HG03097 (cell line): ENCODE measurements at regions not wholly inside any gene's neighbourhood (a gene's known extent, or its start where the extent isn't known, plus 50 kb on each side); places are given as distances from the start of the nearest gene placed in this dataset.
"Not testable (repeated sequence)": the region's sequence is repeated elsewhere in the genome, so short reads cannot be mapped to it uniquely, and the experiment has no call there.

Experiments used
- ATAC-seq: cut with Tn5 transposase; IDR thresholded peaks from one replicate; pipeline ENCODE4 v1.9.1; 2021; ENCODE audit not compliant: unreplicated experiment, low FRiP score

GRCh38 chr6:92671462-92671861, 747.9 kb downstream of the EPHA7 start:
- not testable (repeated sequence) for ATAC-seq

DNA sequence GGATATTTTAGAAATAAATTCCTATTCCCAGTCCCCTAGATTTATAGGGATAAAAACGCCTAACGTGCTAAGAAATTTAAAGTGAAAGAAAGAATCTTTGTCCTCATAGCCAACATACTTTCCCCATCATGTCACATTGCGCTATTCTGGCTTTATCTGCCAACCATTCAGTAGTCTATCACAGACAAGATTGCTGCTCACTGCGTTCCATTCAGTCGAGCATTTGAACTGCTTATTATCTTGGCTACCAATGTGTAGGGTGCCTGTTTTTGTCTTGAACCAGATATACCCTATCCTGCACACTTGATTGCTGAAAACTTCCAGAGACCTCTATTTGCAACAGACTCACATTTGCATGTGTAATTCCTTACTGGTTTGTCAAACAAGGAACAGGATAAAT, 751.5 kb downstream of the EPHA7 start:
- ATAC-seq: no peak

DNA sequence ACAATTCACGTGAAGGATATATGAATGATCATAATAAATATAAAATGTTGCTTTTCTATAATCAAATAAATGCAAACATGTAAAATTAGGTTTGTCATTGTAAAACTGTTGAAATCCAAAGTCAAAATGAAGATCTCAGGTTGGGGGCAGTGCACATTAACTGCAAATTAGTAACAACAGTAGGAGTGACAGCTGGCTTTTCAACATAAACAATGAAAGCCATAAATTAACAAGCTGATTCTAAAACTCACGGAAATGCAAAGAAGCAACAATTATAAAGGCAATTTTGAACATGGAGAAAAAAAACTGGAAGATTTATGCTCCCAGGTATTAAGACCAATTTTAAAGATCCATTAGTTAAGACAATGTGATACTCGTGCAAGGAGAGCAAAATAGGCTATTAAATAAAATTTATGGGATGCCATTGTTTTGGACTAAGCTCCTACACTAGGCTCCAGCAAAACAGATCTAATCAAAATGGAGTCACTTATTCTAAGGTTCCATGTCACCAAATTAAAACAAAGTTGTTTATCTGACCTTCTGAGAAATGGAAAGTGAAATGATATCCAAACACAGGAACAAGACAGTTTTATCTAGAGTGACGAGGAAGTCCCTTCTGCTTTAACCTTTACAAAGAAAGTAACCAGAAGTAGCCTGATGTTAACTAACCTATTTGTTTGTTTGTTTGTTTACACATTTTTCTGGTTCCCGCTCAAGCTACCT, 770.8 kb downstream of the EPHA7 start:
- ATAC-seq: no peak

DNA sequence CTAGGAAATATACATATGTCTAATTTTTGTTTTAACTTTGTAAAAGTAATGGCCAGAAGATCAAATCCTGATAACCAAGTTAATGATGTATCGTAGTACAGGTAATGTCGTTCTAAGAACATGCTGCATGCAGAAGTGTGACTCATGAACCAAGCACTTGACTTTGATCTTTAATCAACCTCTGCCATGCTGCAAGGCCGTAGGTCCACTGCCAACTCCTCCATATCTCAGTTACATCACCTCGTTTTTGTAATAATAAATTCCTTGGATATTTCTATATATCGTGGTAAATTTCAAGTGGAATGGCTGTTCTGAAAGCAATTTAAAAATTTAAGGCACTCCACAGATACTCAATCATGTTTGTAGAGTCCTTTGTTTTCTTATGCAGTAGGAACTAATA, 771.7 kb downstream of the EPHA7 start:
- no peak for ATAC-seq

DNA sequence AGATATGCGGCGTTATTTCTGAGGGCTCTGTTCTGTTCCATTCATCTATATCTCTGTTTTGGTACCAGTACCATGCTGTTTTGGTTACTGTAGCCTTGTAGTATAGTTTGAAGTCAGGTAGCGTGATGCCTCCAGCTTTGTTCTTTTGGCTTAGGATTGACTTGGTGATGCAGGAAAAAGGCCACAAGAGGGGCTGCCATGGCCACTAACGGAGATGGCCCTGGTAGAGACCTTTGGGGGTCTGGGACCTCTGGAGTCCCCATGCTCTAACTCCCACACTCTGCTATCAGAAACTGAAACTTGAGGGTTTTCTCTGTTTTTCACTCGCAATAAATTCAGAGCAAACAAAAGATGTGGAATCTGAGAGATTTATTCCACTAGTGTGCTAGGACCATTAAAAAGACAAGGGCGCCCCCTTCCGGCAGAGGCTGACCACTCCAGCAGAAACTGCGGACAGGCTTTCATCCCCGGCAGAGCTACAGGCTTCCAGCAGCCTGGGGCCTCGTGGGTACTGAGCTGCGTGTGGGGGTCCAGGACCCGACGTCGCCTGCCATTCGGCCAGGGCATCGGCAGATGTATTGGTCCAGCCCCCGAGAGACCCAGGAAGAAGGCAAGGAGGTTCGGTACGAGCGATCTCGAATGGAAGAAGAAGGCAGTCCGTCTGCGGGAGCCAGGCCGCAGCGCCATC, 775.1 kb downstream of the EPHA7 start:
- ATAC-seq: not testable (repeated sequence)

DNA sequence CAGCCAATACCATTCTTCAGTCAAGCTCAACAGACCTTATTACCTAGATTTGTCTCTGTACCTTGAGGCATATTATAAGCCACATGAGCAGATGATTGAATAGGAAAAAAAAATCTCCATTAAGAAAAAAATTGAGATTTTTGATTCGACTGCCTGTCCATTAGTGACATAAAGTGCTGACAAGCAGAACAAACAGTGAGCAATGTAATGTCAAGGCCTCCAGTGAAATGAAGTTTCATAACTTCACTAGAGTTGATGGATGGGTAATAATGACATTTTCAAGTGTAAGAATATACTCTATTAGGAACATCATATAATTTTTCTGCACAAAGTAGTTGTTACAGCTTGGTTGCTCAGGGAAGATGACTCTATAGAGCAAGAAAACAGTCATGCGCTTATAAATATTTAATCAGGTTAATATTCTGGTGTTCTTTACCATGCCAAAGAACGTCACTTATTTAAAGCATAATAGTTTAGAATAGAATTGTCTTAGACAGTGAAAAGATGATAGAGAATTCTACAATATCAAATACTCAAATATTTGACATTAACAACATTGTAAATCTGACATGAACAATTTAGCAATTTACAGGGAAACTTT, 783.7 kb downstream of the EPHA7 start:
- ATAC-seq: no peak

- ATAC-seq: no peak
Measured at GRCh38 chr6:92634561-92634960, 784.8 kb downstream of the EPHA7 start.

GRCh38 chr6:92623431-92623830, 795.9 kb downstream of the EPHA7 start:
- no peak for ATAC-seq

GRCh38 chr6:92617721-92618120, 801.6 kb downstream of the EPHA7 start:
- no peak for ATAC-seq

GRCh38 chr6:92608751-92609150, 810.6 kb downstream of the EPHA7 start:
- no peak for ATAC-seq

DNA sequence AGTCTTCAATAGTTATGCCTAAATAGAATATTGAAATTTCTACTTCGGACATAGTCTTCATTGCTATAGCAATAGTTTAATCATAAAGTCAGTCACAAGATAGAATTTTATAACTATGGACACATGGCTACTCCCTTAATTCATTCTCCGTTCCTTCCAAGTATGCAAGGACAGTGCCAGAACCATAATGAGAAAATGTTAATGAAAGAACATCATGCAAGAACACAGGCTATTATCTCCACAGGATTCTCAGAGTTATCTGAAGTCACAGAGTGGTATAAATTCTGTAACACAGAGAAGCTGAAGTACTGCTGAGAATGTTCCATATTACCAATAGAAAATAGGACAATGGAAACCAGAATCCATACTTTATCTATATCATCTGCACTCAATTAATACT, 826.2 kb downstream of the EPHA7 start:
- no peak for ATAC-seq

DNA sequence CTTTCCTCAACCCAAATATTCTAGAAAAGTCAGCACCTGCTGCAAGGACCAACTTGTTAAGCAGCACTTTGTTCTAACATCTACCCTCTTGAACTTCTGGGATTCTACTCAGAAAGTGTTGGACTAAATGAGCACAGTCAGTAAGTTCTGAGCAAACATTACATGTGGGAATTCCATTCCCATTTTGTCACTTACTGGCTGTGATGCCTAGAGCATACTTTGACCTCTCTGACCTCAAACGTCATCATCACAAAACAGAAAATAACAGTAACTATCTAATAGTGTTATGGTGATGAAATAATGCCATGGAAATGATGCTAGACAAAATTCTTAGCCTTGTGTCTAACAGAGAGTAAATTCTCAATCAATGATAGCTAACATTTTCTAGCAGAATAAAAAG, 829.4 kb downstream of the EPHA7 start:
- ATAC-seq: no peak

DNA sequence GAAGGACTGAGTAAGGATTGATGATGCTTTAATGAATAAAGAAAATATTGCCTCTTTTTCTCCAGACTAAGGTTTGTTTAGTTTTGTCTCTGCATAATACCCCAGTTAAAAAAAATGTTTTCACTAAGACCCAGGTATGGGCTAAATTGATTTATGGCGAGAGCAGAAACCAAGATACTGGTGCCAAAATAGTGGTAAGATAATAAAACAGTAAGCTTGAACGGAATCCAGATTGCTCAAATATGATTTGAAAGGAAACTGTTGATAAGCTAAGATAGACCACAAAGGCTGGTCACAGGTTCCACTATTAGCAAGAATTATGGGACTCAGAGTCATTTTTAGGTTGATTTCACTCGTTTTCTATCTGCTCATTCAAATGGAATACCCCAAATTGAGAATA, 831.2 kb downstream of the EPHA7 start:
- ATAC-seq: no peak

- no peak for ATAC-seq
Measured at GRCh38 chr6:92587525-92587924, 831.8 kb downstream of the EPHA7 start.

- ATAC-seq: no peak
Measured at GRCh38 chr6:92586236-92586977, 833.0 kb downstream of the EPHA7 start.

- ATAC-seq: no peak
Measured at GRCh38 chr6:92582211-92582610, 837.1 kb downstream of the EPHA7 start.

- ATAC-seq: no peak
Measured at GRCh38 chr6:92577077-92577719, 842.2 kb downstream of the EPHA7 start.

GRCh38 chr6:92568541-92568940, 850.8 kb downstream of the EPHA7 start:
- ATAC-seq: no peak

- ATAC-seq: no peak
Measured at GRCh38 chr6:92566632-92567031, 852.7 kb downstream of the EPHA7 start.

- ATAC-seq: no peak
Measured at GRCh38 chr6:92564376-92564775, 855.0 kb downstream of the EPHA7 start.

DNA sequence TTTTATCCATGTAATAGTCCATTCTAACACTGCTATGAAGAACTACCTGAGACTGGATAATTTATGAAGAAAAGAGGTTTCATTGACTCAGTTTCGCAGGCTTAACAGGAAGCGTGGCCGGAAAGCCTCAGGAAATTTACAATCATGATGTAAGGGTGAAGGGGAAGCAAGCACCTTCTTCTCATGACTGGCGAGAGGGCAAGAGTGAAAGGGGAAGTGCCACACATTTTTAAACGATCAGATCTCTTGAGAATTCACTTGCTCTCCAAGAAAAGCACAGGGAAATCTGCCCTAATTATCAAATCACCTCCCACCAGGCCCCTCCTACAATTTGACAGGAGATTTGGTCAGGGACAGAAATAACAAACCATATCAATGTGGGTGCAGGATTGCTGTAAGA, 859.7 kb downstream of the EPHA7 start:
- ATAC-seq: no peak
